ENCODE measurements at regions not wholly inside any gene's neighbourhood (a gene's known extent, or its start where the extent isn't known, plus 50 kb on each side); places are given as distances from the start of the nearest gene placed in this dataset.

DNA sequence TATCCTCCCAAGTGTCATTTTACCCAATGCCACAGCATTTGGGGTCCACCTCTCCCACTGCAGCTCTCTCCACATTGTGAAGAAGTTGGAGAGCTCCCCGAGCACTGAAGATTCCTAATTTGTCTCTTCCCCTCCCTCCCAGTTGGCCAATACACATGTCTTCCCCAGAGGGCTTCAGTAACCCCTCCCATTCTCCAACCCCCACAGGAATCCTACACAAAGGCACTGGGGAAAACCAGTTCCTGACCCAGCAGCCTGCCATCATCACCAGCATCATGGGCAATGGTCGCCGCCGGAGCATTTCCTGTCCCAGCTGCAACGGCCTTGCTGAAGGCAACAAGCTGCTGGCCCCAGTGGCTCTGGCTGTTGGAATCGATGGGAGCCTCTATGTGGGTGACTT is 87.3 kb upstream of the WWC1 start:
- no peak overlapping the region for H2AFZ ChIP-seq (ENCODE audit: control insufficient read depth, low read depth, low read length)
- H3K9me3 ChIP-seq (replicated peaks; ENCODE audit: control insufficient read depth, insufficient read depth, low read length): no peaks in the 10 kb centered on the region
- 35% methylated on average over 6 of the region's 6 CpGs for WGBS (ENCODE audit: insufficient coverage, insufficient replicate concordance, low lambda C conversion rate, missing lambda C conversion rate)
- no peaks in the 10 kb centered on the region for H3K79me2 ChIP-seq (ENCODE audit: control insufficient read depth, insufficient read depth, low read length)
- H3K36me3 ChIP-seq (ENCODE audit: control insufficient read depth in 2 of 2, insufficient read depth in 2 of 2, low read length in 1 of 2): no peaks in the 10 kb centered on the region
- POLR2A ChIA-PET: no interaction called here
- FAIRE-seq (no peak), DNase-seq (ENCODE audit: low read depth, low spot score) (no peak), ATAC-seq (no peak)
- CTCF ChIA-PET: no interaction called here
- no peak overlapping the region for H3K4me2 ChIP-seq (ENCODE audit: control insufficient read depth, insufficient read depth)
- no peaks in the 10 kb centered on the region for H4K20me1 ChIP-seq (ENCODE audit: control insufficient read depth, insufficient read depth)
- SMC1A ChIA-PET (ENCODE audit: uncharacterized antibody, unreplicated experiment): interaction anchor here (0.8 kb wide), 1 partner anchor 67 kb away, joined by 3 read pairs; no protein-coding TSS in a partner anchor
- no TSS peak for BruUV-seq (replicated peaks)
- RAD21 ChIA-PET (ENCODE audit: unreplicated experiment): no interaction called here
- TF ChIP-seq NFXL1 (IDR thresholded peaks at IDR 0.05; ENCODE audit: borderline replicate concordance) (no peak), TCF7 (IDR thresholded peaks at IDR 0.05; ENCODE audit: borderline replicate concordance) (no peak), BCL11A (IDR thresholded peaks at IDR 0.05; ENCODE audit: low read depth, low read length) (no peak), MXI1 (IDR thresholded peaks at IDR 0.05; ENCODE audit: low read depth, low read length) (no peak), CHD1 (IDR thresholded peaks at IDR 0.05; ENCODE audit: low read depth, low read length) (no peak), FOS (IDR thresholded peaks at IDR 0.05; ENCODE audit: borderline replicate concordance, extremely low read depth, insufficient read length) (no peak)
- TF ChIP-seq, protein P1, sequence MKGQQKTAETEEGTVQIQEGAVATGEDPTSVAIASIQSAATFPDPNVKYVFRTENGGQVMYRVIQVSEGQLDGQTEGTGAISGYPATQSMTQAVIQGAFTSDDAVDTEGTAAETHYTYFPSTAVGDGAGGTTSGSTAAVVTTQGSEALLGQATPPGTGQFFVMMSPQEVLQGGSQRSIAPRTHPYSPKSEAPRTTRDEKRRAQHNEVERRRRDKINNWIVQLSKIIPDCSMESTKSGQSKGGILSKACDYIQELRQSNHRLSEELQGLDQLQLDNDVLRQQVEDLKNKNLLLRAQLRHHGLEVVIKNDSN (IDR thresholded peaks at IDR 0.05; ENCODE audit: borderline replicate concordance, extremely low read length, insufficient read depth, low read depth, low read length): no peak
- TF ChIP-seq, protein P2, sequence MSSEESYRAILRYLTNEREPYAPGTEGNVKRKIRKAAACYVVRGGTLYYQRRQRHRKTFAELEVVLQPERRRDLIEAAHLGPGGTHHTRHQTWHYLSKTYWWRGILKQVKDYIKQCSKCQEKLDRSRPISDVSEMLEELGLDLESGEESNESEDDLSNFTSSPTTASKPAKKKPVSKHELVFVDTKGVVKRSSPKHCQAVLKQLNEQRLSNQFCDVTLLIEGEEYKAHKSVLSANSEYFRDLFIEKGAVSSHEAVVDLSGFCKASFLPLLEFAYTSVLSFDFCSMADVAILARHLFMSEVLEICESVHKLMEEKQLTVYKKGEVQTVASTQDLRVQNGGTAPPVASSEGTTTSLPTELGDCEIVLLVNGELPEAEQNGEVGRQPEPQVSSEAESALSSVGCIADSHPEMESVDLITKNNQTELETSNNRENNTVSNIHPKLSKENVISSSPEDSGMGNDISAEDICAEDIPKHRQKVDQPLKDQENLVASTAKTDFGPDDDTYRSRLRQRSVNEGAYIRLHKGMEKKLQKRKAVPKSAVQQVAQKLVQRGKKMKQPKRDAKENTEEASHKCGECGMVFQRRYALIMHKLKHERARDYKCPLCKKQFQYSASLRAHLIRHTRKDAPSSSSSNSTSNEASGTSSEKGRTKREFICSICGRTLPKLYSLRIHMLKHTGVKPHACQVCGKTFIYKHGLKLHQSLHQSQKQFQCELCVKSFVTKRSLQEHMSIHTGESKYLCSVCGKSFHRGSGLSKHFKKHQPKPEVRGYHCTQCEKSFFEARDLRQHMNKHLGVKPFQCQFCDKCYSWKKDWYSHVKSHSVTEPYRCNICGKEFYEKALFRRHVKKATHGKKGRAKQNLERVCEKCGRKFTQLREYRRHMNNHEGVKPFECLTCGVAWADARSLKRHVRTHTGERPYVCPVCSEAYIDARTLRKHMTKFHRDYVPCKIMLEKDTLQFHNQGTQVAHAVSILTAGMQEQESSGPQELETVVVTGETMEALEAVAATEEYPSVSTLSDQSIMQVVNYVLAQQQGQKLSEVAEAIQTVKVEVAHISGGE (CRISPR knock-in tag; IDR thresholded peaks at IDR 0.05): no peak
- no peak overlapping the region for H3K27ac ChIP-seq (ENCODE audit: control insufficient read depth, insufficient read depth)
- no peak overlapping the region for H3K4me3 ChIP-seq
- intact Hi-C loops (cut with micrococcal nuclease; ENCODE audit: unreplicated experiment) (no loop called here), in situ Hi-C loops (cut with MboI) (no loop called here)
- no peaks in the 10 kb centered on the region; a peak in 1 of 4 replicates for H3K27me3 ChIP-seq (replicated peaks in 1 of 2; ENCODE audit: control insufficient read depth in 2 of 2, insufficient read depth in 2 of 2, low read length in 1 of 2)
- no peak overlapping the region for H3K9ac ChIP-seq (ENCODE audit: control insufficient read depth, insufficient read depth, low read length)
- no peaks in the 10 kb centered on the region for H3K4me1 ChIP-seq (ENCODE audit: control insufficient read depth, insufficient read depth, low read length)

Measured in GM12878 (cell line).